SK-N-SH (cell line): ENCODE measurements at regions not wholly inside any gene's neighbourhood (a gene's known extent, or its start where the extent isn't known, plus 50 kb on each side); places are given as distances from the start of the nearest gene placed in this dataset.

ENCODE experiments used
- CTCF ChIA-PET: fragments of 300-600, 350-600 bp; formaldehyde crosslinking; extraction: SDS; loops from one replicate; lab custom pipeline; 2021; lab: Yijun Ruan, JAX
- POLR2A ChIA-PET: fragments of 350-600 bp; sonication (Branson Sonifier 250); formaldehyde crosslinking; extraction: SDS; loops from one replicate; lab custom pipeline; 2020; ENCODE audit warnings: antibody characterized with exemption, inconsistent platforms; lab: Yijun Ruan, JAX
- DNase-seq: peaks from one replicate; pipeline ENCODE4 v3.0.0; 2012
- H2AFZ ChIP-seq: fragments of 200-600 bp; sonication (generic); 2 replicates; pipeline ENCODE4 v1.8.1; 2016; ENCODE audit warnings: antibody characterized with exemption, mild to moderate bottlenecking, low read depth
- H3F3A ChIP-seq: fragments of 200-600 bp; sonication (generic); replicated peaks from 2 replicates; pipeline ENCODE3; 2016; ENCODE audit warnings: antibody characterized with exemption, mild to moderate bottlenecking; ENCODE audit not compliant: insufficient read depth
- H3K27ac ChIP-seq, 2 experiments: fragments of 200-500 bp in 1 of 2; fragments of 200-600 bp in 1 of 2; sonication (Bioruptor generic) in 1 of 2; sonication (generic), shearing (Covaris generic) in 1 of 2; 2 replicates each; pipeline versions ENCODE4 v1.5.1 to v1.6.1; 2014 to 2016; ENCODE audit warnings: low read depth in 2 of 2, inconsistent platforms in 1 of 2, low read length in 1 of 2, mild to moderate bottlenecking in 1 of 2, mixed read lengths in 1 of 2
- H3K27me3 ChIP-seq: fragments of 200-600 bp; sonication (generic), shearing (Covaris generic); 2 replicates; pipeline ENCODE4 v1.6.1; 2016; ENCODE audit warnings: mixed run types; ENCODE audit not compliant: insufficient read depth
- H3K36me3 ChIP-seq, 2 experiments: fragments of 200-500 bp in 1 of 2; fragments of 200-600 bp in 1 of 2; sonication (Bioruptor generic) in 1 of 2; sonication (generic) in 1 of 2; replicated peaks in 1 of 2; 2 replicates each; pipeline versions ENCODE3 to v1.5.1; 2014 to 2016; ENCODE audit warnings: low read length in 1 of 2, mild to moderate bottlenecking in 1 of 2; ENCODE audit not compliant: insufficient read depth in 2 of 2, control insufficient read depth in 1 of 2
- H3K4me1 ChIP-seq, 2 experiments: fragments of 200-500 bp in 1 of 2; fragments of 200-600 bp in 1 of 2; sonication (Bioruptor generic) in 1 of 2; sonication (generic), shearing (Covaris generic) in 1 of 2; 2 replicates each; pipeline versions ENCODE4 v1.5.1 to v1.6.1; 2014 to 2016; ENCODE audit warnings: low read depth in 1 of 2, low read length in 1 of 2, mixed run types in 1 of 2; ENCODE audit not compliant: insufficient read depth in 2 of 2, control insufficient read depth in 1 of 2
- H3K4me2 ChIP-seq: fragments of 200-600 bp; sonication (generic), shearing (Covaris generic); 2 replicates; pipeline ENCODE4 v1.6.1; 2017; ENCODE audit warnings: mixed run types
- H3K4me3 ChIP-seq, 2 experiments: fragments of 200-500 bp in 1 of 2; fragments of 200-600 bp in 1 of 2; sonication (Bioruptor generic) in 1 of 2; sonication (generic), shearing (Covaris generic) in 1 of 2; 2 replicates each; pipeline versions ENCODE4 v1.5.1 to v1.8.1; 2014 to 2016; ENCODE audit warnings: low read depth in 2 of 2, inconsistent platforms in 1 of 2, low read length in 1 of 2, mild to moderate bottlenecking in 1 of 2, mixed read lengths in 1 of 2, moderate library complexity in 1 of 2
- H3K79me2 ChIP-seq: fragments of 200-600 bp; sonication (generic); 2 replicates; pipeline ENCODE4 v1.8.1; 2017; ENCODE audit warnings: mild to moderate bottlenecking; ENCODE audit not compliant: insufficient read depth
- H3K9ac ChIP-seq: fragments of 200-600 bp; sonication (generic); 2 replicates; pipeline ENCODE4 v1.6.1; 2017; ENCODE audit warnings: mixed run types
- H3K9me2 ChIP-seq: fragments of 200-600 bp; sonication (generic); 2 replicates; pipeline ENCODE4 v1.6.1; 2017; ENCODE audit warnings: mixed run types
- H3K9me3 ChIP-seq: fragments of 200-600 bp; sonication (generic); 2 replicates; pipeline ENCODE4 v1.6.1; 2017; ENCODE audit warnings: mixed run types, mild to moderate bottlenecking, moderate library complexity
- H4K20me1 ChIP-seq: fragments of 200-600 bp; sonication (generic); 2 replicates; pipeline ENCODE4 v1.6.1; 2017; ENCODE audit warnings: mild to moderate bottlenecking, mixed run types; ENCODE audit not compliant: insufficient read depth
- CHD2 ChIP-seq: fragments of 150-350 bp; IDR thresholded peaks from 2 replicates; pipeline ENCODE4 v1.6.1; 2018; ENCODE audit warnings: low read length; ENCODE audit not compliant: partially characterized antibody
- CTCF ChIP-seq: fragments of 200-600 bp; sonication (generic); IDR thresholded peaks from 2 replicates; pipeline ENCODE4 v1.6.1; 2017; ENCODE audit warnings: antibody characterized with exemption, mild to moderate bottlenecking, moderate library complexity
- ELF1 ChIP-seq: IDR thresholded peaks from 2 replicates; pipeline ENCODE4 v1.4.0; 2012
- EP300 ChIP-seq, 2 experiments: IDR thresholded peaks; 2 replicates each; pipeline versions ENCODE4 v1.4.0 to v1.6.1; 2012; ENCODE audit warnings: borderline replicate concordance in 1 of 2, low read depth in 1 of 2, low read length in 1 of 2
- FOXM1 ChIP-seq: IDR thresholded peaks from 2 replicates; pipeline ENCODE4 v1.4.0; 2012; ENCODE audit warnings: low read depth, mild to moderate bottlenecking
- GABPA ChIP-seq: IDR thresholded peaks from 2 replicates; pipeline ENCODE4 v1.4.0; 2012; ENCODE audit warnings: low read depth, mild to moderate bottlenecking
- GATA2 ChIP-seq: sonication (generic); formaldehyde crosslinking; IDR thresholded peaks from 2 replicates; pipeline ENCODE4 v1.5.0; 2020; ENCODE audit warnings: mild to moderate bottlenecking, missing genetic modification reagents
- JUND ChIP-seq: IDR thresholded peaks from 2 replicates; pipeline ENCODE4 v1.4.0; 2012
- MAX ChIP-seq: IDR thresholded peaks from 2 replicates; pipeline ENCODE4 v1.4.0; 2012; ENCODE audit warnings: low read depth
- MEF2A ChIP-seq: IDR thresholded peaks from 2 replicates; pipeline ENCODE4 v1.4.0; 2012; ENCODE audit warnings: low read depth, borderline replicate concordance
- NRF1 ChIP-seq: IDR thresholded peaks from 2 replicates; pipeline ENCODE4 v1.6.1; 2012; ENCODE audit warnings: low read depth, mild to moderate bottlenecking, low read length
- POLR2AphosphoS5 ChIP-seq: IDR thresholded peaks from 2 replicates; pipeline ENCODE4 v1.6.1; 2012; ENCODE audit warnings: low read depth, low read length
- RCOR1 ChIP-seq: fragments of 150-350 bp; IDR thresholded peaks from 2 replicates; pipeline ENCODE4 v1.6.1; 2017; ENCODE audit warnings: antibody characterized with exemption, low read length
- RFX5 ChIP-seq: IDR thresholded peaks from 2 replicates; pipeline ENCODE4 v1.6.1; 2012; ENCODE audit warnings: mild to moderate bottlenecking, improper control_type of control experiment, low read length
- TAF1 ChIP-seq: IDR thresholded peaks from 2 replicates; pipeline ENCODE4 v1.6.1; 2012; ENCODE audit warnings: low read depth, mild to moderate bottlenecking, low read length, moderate library complexity, borderline replicate concordance
- TCF12 ChIP-seq: IDR thresholded peaks from 2 replicates; pipeline ENCODE4 v1.4.0; 2012
- ZBTB33 ChIP-seq: IDR thresholded peaks from 2 replicates; pipeline ENCODE4 v1.4.0; 2012; ENCODE audit warnings: low read depth, borderline replicate concordance
- WGBS: methylation state at CpG from one replicate; pipeline ENCODE4 v1.1.6; 2017; ENCODE audit warnings: low lambda C conversion rate; 5-methylcytosine and 5-hydroxymethylcytosine counted together

GRCh38 chr1:2966449-2967328, 54.6 kb upstream of the ACTRT2 start (continued):
- TF ChIP-seq POLR2AphosphoS5 (no peak), EP300 (IDR thresholded peaks at IDR 0.05; ENCODE audit: borderline replicate concordance in 1 of 2, low read depth in 1 of 2, low read length in 1 of 2) (no peak), ZBTB33 (no peak)
- TF ChIP-seq, all 33 proteins: peak for 0

- no peak overlapping the region for H2AFZ ChIP-seq
- H3K9me2 ChIP-seq: no peaks in the 10 kb centered on the region
- DNase-seq: no peak
- ChIA-PET POLR2A (no interaction called here), CTCF (no interaction called here)
- H3K4me2 ChIP-seq: no peak overlapping the region
- H3K79me2 ChIP-seq: no peaks in the 10 kb centered on the region
- no peak overlapping the region for H3K9ac ChIP-seq
- 25% methylated on average over 4 of the region's 15 CpGs for WGBS
- H4K20me1 ChIP-seq: no peaks in the 10 kb centered on the region
- TF ChIP-seq GATA2 (CRISPR knock-in tag) (no peak), TAF1 (no peak), JUND (no peak), MAX (no peak), RFX5 (no peak), ELF1 (no peak), ZBTB33 (no peak), CHD2 (no peak), CTCF (no peak), TCF12 (no peak), MEF2A (no peak), FOXM1 (no peak), GABPA (no peak), NRF1 (no peak), EP300 (IDR thresholded peaks at IDR 0.05; ENCODE audit: borderline replicate concordance in 1 of 2, low read depth in 1 of 2, low read length in 1 of 2) (no peak), RCOR1 (no peak)
- TF ChIP-seq, all 33 proteins: peak for 0
- Histone ChIP-seq H3K4me3 (no peak overlapping the region), H3F3A (no peaks in the 10 kb centered on the region), H3K4me1 (no peaks in the 10 kb centered on the region), H3K36me3 (no peaks in the 10 kb centered on the region), H3K27ac (no peak overlapping the region), H3K27me3 (no peaks in the 10 kb centered on the region), H3K9me3 (no peaks in the 10 kb centered on the region)
Measured at GRCh38 chr1:2967329-2967725, 53.9 kb upstream of the ACTRT2 start.
